K562 (cell line): ENCODE measurements at regions not wholly inside any gene's neighbourhood (a gene's known extent, or its start where the extent isn't known, plus 50 kb on each side); places are given as distances from the start of the nearest gene placed in this dataset.

Source experiments
- BCOR ChIP-seq: fragments of 450-650 bp; IDR thresholded peaks from 2 replicates; pipeline ENCODE4 v1.6.1; 2016
- CUX1 ChIP-seq: fragments of 200-800 bp; sonication (Bioruptor generic); IDR thresholded peaks from 2 replicates; pipeline ENCODE4 v1.6.1; 2016; ENCODE audit warnings: missing genetic modification characterization, missing compliant biosample characterization
- FOXP1 ChIP-seq: sonication (generic); formaldehyde crosslinking; IDR thresholded peaks from 2 replicates; pipeline ENCODE4 v1.8.0; 2022; ENCODE audit warnings: mild to moderate bottlenecking, missing genetic modification reagents
- MAFF ChIP-seq: IDR thresholded peaks from 2 replicates; pipeline ENCODE4 v1.6.1; 2012; ENCODE audit warnings: low read length, improper control_type of control experiment
- MYC ChIP-seq, 2 experiments: fragments of 250-450 bp in 1 of 2; sonication (Bioruptor Pico) in 1 of 2; IDR thresholded peaks; 2 replicates each; pipeline versions ENCODE4 v1.5.1 to v1.6.1; 2012 to 2021; ENCODE audit warnings: low read depth in 2 of 2, borderline replicate concordance in 1 of 2, improper control_type of control experiment in 1 of 2, low read length in 1 of 2, mild to moderate bottlenecking in 1 of 2, moderate library complexity in 1 of 2
- PBX2 ChIP-seq, 2 experiments: IDR thresholded peaks in 1 of 2; conservative IDR thresholded peaks in 1 of 2; 2 replicates each; pipeline ENCODE4 v1.6.1; 2016; ENCODE audit warnings: low read depth in 2 of 2, mild to moderate bottlenecking in 1 of 2, missing compliant biosample characterization in 1 of 2, missing genetic modification characterization in 1 of 2, moderate library complexity in 1 of 2
- POLR2G ChIP-seq: fragments of 200-400 bp; formaldehyde crosslinking; IDR thresholded peaks from 2 replicates; pipeline ENCODE4 v1.6.1; 2017; ENCODE audit warnings: low read depth, mild to moderate bottlenecking, antibody characterized with exemption, low read length, moderate library complexity
- RAD51 ChIP-seq: fragments of 450-650 bp; IDR thresholded peaks from 2 replicates; pipeline ENCODE4 v1.7.1; 2016; ENCODE audit warnings: low read depth, mild to moderate bottlenecking, borderline replicate concordance
- SIRT6 ChIP-seq: IDR thresholded peaks from one replicate; pipeline ENCODE4 v1.6.1; 2012; ENCODE audit warnings: low read depth, mild to moderate bottlenecking, control low read depth, inconsistent platforms, low read length, moderate library complexity
- TARDBP ChIP-seq: fragments of 450-650 bp; IDR thresholded peaks from 2 replicates; pipeline ENCODE4 v1.6.1; 2016
- TFAM ChIP-seq: fragments of 250-450 bp; sonication (Bioruptor Pico); conservative IDR thresholded peaks from 2 replicates; pipeline ENCODE4 v1.5.0; 2021; ENCODE audit warnings: mild to moderate bottlenecking, moderate library complexity
- ZKSCAN8 ChIP-seq: fragments of 200-800 bp; sonication (Bioruptor generic); IDR thresholded peaks from 2 replicates; pipeline ENCODE4 v1.6.1; 2016; ENCODE audit warnings: missing genetic modification characterization, missing compliant biosample characterization
- ZNF280A ChIP-seq: fragments of 450-650 bp; IDR thresholded peaks from 2 replicates; pipeline ENCODE4 v1.6.1; 2018; ENCODE audit warnings: mild to moderate bottlenecking, low read depth; ENCODE audit not compliant: partially characterized antibody
- ZNF316 ChIP-seq: fragments of 450-650 bp; IDR thresholded peaks from 2 replicates; pipeline ENCODE4 v1.6.1; 2016
- ZNF57 ChIP-seq: fragments of 450-650 bp; formaldehyde crosslinking; IDR thresholded peaks from 2 replicates; pipeline ENCODE4 v1.4.0; 2020; ENCODE audit warnings: mild to moderate bottlenecking, moderate library complexity

GRCh38 chr14:73785834-73786635, 65.6 kb upstream of the PTGR2 start (continued):
- TF ChIP-seq ZNF280A (no peak), BCOR (0 out of 2 replicates have a peak, but pooled peaks have one; percentile 15), RAD51 (no peak), ZNF57 (CRISPR knock-in tag) (no peak), POLR2G (peak; percentile 87), FOXP1 (CRISPR knock-in tag) (peak; percentile 48; the same call in 1 of the 2 replicates), TFAM (CRISPR knock-in tag) (no peak), ZNF316 (0 out of 2 replicates have a peak, but pooled peaks have one; percentile 9), CUX1 (no peak), SIRT6 (no peak), ZKSCAN8 (no peak), MYC (IDR thresholded peaks at IDR 0.05; ENCODE audit: low read depth, low read length) (peak; percentile 66), MYC (CRISPR knock-in tag; IDR thresholded peaks at IDR 0.05; ENCODE audit: borderline replicate concordance, low read depth) (peak; percentile 24; the same call in 1 of the 2 replicates), PBX2 (CRISPR knock-in tag; IDR thresholded peaks at IDR 0.05; ENCODE audit: low read depth) (no peak), PBX2 (tag; conservative IDR thresholded peaks at IDR 0.05; ENCODE audit: low read depth) (no peak), TARDBP (no peak), MAFF (no peak)
